ENCODE measurements at regions not wholly inside any gene's neighbourhood (a gene's known extent, or its start where the extent isn't known, plus 50 kb on each side); places are given as distances from the start of the nearest gene placed in this dataset.

GRCh38 chr2:55989405-55989804 is 65.8 kb upstream of the EFEMP1 start:
- no peaks in the 10 kb centered on the region for H3K36me3 Mint-ChIP-seq (ENCODE audit: unreplicated experiment)
- H3K27ac Mint-ChIP-seq (ENCODE audit: unreplicated experiment): no peak overlapping the region
- H3K4me3 Mint-ChIP-seq (ENCODE audit: unreplicated experiment): no peak overlapping the region
- H3K4me1 Mint-ChIP-seq (ENCODE audit: low read depth, unreplicated experiment): peaks cover 2% of the 10 kb centered on the region
- TF ChIP-seq CTCF (IDR thresholded peaks at IDR 0.05; ENCODE audit: partially characterized antibody, unreplicated experiment): no peak
- H3K9me3 Mint-ChIP-seq (ENCODE audit: unreplicated experiment): peaks cover 2% of the 10 kb centered on the region
- peaks cover 5% of the 10 kb centered on the region for H3K27me3 Mint-ChIP-seq (ENCODE audit: unreplicated experiment)
- DNase-seq: no peak

- H3K4me3 Mint-ChIP-seq (ENCODE audit: unreplicated experiment): no peak overlapping the region
- no peak for DNase-seq
- no peaks in the 10 kb centered on the region for H3K9me3 Mint-ChIP-seq (ENCODE audit: unreplicated experiment)
- H3K4me1 Mint-ChIP-seq (ENCODE audit: low read depth, unreplicated experiment): peaks cover 2% of the 10 kb centered on the region
- H3K27ac Mint-ChIP-seq (ENCODE audit: unreplicated experiment): no peak overlapping the region
- TF ChIP-seq CTCF (IDR thresholded peaks at IDR 0.05; ENCODE audit: partially characterized antibody, unreplicated experiment): no peak
- peaks cover 5% of the 10 kb centered on the region for H3K27me3 Mint-ChIP-seq (ENCODE audit: unreplicated experiment)
- no peaks in the 10 kb centered on the region for H3K36me3 Mint-ChIP-seq (ENCODE audit: unreplicated experiment)
Observed at GRCh38 chr2:55992455-55992854, 68.9 kb upstream of the EFEMP1 start.

DNA sequence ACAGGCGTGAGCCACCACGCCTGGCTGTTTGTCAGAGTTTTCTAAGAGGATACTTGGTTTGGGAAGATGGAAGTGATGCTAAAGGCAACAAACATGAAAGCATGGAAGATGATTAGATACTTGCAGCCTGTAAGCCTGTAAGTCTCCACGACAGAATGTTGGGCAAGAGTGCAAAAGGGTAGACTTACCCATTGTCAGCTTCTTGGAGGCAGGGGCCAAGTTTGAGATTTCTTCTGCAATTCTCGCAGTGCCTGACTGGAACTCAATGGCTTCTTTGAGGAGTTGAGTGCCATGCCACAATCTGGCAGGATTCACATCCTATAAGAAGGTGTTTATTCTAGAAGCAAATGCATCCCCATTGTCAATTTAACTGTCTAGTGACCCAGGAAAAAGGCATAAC is 70.1 kb upstream of the EFEMP1 start:
- no peaks in the 10 kb centered on the region for H3K9me3 Mint-ChIP-seq (ENCODE audit: unreplicated experiment)

DNA sequence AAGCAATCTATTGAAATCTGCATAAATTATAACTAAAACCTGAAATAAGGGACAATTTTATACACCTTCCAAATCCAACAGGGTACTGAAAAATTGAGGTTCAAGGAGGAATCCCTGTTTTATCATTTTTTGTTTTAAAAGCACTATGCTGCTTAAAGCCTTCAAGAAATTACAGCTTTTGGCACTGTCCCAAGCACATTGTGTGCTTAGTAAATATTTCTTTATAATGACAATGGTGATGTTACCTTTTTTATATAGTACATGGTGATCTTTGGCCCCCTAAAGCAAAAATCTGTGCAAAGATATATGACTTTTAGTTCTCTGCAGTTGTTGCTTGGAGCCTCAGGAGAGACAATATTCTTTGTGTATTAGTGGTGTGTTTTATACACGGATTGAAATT is 71.6 kb upstream of the EFEMP1 start:
- no peak for TF ChIP-seq CTCF (IDR thresholded peaks at IDR 0.05; ENCODE audit: partially characterized antibody, unreplicated experiment)
- H3K4me1 Mint-ChIP-seq (ENCODE audit: low read depth, unreplicated experiment): no peaks in the 10 kb centered on the region
- no peak overlapping the region for H3K27ac Mint-ChIP-seq (ENCODE audit: unreplicated experiment)
- H3K4me3 Mint-ChIP-seq (ENCODE audit: unreplicated experiment): no peak overlapping the region
- no peaks in the 10 kb centered on the region for H3K36me3 Mint-ChIP-seq (ENCODE audit: unreplicated experiment)
- H3K27me3 Mint-ChIP-seq (ENCODE audit: unreplicated experiment): peaks cover 5% of the 10 kb centered on the region
- no peak for DNase-seq
- H3K9me3 Mint-ChIP-seq (ENCODE audit: unreplicated experiment): no peaks in the 10 kb centered on the region

More for the DNA sequence above, 70.1 kb upstream of the EFEMP1 start:
- peaks cover 2% of the 10 kb centered on the region for H3K4me1 Mint-ChIP-seq (ENCODE audit: low read depth, unreplicated experiment)
- no peak overlapping the region for H3K27ac Mint-ChIP-seq (ENCODE audit: unreplicated experiment)
- H3K36me3 Mint-ChIP-seq (ENCODE audit: unreplicated experiment): no peaks in the 10 kb centered on the region
- DNase-seq: no peak
- no peak for TF ChIP-seq CTCF (IDR thresholded peaks at IDR 0.05; ENCODE audit: partially characterized antibody, unreplicated experiment)
- H3K4me3 Mint-ChIP-seq (ENCODE audit: unreplicated experiment): no peak overlapping the region
- peaks cover 5% of the 10 kb centered on the region for H3K27me3 Mint-ChIP-seq (ENCODE audit: unreplicated experiment)

DNA sequence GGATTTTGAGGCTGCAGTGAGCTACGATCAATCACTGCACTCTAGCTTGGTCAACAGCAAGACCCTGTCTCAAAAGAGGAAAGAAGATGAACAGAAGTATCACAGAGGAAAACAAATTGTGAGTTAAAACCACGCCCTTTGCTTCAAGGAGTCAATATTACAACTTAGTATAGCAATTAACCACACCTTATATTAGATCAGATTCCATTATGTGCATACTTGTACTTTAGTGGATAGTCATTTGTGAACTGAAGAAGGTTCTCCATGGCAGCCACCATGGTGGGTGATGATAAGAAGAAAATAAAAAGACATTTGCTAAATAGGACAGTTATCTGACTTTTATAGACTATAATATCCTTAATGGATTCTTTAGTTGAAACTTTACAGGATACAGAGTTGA is 72.3 kb upstream of the EFEMP1 start:
- H3K9me3 Mint-ChIP-seq (ENCODE audit: unreplicated experiment): no peaks in the 10 kb centered on the region
- TF ChIP-seq CTCF (IDR thresholded peaks at IDR 0.05; ENCODE audit: partially characterized antibody, unreplicated experiment): no peak
- no peaks in the 10 kb centered on the region for H3K36me3 Mint-ChIP-seq (ENCODE audit: unreplicated experiment)
- H3K27ac Mint-ChIP-seq (ENCODE audit: unreplicated experiment): no peak overlapping the region
- peaks cover 5% of the 10 kb centered on the region for H3K27me3 Mint-ChIP-seq (ENCODE audit: unreplicated experiment)
- no peaks in the 10 kb centered on the region for H3K4me1 Mint-ChIP-seq (ENCODE audit: low read depth, unreplicated experiment)
- no peak for DNase-seq
- H3K4me3 Mint-ChIP-seq (ENCODE audit: unreplicated experiment): no peak overlapping the region

Data from glutamatergic neuron (in vitro differentiated cells).